HG03060 (cell line): ENCODE measurements at regions not wholly inside any gene's neighbourhood (a gene's known extent, or its start where the extent isn't known, plus 50 kb on each side); places are given as distances from the start of the nearest gene placed in this dataset.

Source experiments
- ATAC-seq: cut with Tn5 transposase; IDR thresholded peaks from one replicate; pipeline ENCODE4 v1.9.1; 2021; ENCODE audit warnings: low read depth, moderate number of reproducible peaks; ENCODE audit not compliant: unreplicated experiment

DNA sequence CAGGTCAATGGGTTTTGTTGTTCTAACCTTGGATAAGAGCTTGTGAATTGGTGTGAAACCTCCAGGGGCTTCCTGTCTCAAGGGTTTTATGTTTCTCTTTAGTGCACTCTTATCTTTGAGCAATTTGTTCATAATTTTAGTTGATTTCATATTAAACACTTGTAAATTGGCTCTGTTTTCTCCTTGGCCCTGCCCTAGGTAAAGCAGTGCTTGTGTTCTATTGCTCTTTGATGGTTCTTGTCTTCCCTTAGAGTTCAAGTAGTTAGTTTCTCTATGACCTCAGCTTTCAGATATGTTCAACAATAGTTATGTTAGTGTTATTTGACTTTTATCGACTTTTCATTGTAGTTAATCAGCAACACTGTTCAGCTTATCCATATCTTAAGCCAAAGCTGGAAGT, 566.4 kb upstream of the POT1 start:
- ATAC-seq, result no peak

DNA sequence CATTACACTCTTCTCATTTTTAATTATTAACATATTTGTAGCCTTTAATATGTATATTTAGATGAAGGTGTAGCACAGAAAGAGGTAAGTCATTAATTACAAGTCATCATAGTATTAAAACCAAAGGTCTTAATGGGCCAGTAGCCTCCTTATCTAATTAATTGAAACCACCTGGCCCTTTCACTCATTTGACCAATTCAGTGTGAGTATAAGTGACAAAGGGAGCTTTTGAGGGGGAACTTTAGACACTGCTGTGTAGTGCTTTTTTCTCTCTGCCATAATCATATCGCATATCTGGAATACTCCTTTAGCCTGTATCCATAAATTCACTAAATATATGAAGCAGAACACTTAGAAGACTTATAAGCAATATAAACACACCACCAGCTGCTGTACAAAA, 562.9 kb upstream of the POT1 start:
- ATAC-seq, result no peak

- ATAC-seq, result no peak
These were observed 561.5 kb upstream of the POT1 start for GRCh38 chr7:125491137-125491536.

DNA sequence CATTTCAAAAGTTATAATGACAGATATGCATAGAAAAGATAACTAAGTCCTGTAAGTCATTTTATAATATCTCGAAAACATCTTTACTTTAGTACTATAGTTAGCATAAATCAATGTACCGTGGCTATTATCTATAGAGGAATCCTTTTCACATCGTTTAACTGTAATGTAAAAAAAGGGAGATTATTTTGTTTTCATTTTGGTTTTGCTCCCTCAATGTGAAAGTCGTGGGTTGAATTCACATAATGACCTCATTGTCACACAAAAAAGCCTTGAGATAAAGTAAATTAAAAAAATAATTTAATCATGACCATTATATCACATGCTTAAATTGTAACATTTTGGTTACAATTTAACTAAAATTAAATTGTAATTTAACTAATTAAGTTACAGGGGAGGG, 560.5 kb upstream of the POT1 start:
- no peak for ATAC-seq

GRCh38 chr7:125485223-125485622, 555.6 kb upstream of the POT1 start:
- ATAC-seq, result no peak

DNA sequence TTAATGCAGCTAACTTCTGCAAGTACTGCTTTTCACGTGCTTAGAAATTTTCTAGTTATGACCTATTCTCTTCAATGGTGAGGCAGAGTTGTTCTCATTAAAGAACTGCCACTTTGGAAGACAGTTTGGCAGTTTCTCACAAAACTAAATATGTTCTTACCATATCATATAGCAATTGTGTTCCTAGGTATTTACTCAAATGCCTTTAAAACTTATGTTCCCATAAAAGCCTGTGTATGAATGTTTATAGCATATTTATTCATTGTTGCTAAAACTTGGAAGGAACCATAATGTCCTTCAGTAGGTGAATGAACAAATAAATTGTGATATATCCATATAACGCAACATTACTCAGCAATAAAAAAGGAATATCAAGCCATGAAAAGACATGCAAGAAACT, 555.1 kb upstream of the POT1 start:
- no peak for ATAC-seq

- ATAC-seq, result no peak
These were observed 551.7 kb upstream of the POT1 start for GRCh38 chr7:125481323-125481722.

GRCh38 chr7:125480762-125481161, 551.1 kb upstream of the POT1 start:
- ATAC-seq, result no peak

GRCh38 chr7:125468855-125469174, 539.2 kb upstream of the POT1 start:
- ATAC-seq, result no peak

GRCh38 chr7:125467996-125468854, 538.6 kb upstream of the POT1 start:
- no peak for ATAC-seq

GRCh38 chr7:125465527-125465926, 535.9 kb upstream of the POT1 start:
- no peak for ATAC-seq

DNA sequence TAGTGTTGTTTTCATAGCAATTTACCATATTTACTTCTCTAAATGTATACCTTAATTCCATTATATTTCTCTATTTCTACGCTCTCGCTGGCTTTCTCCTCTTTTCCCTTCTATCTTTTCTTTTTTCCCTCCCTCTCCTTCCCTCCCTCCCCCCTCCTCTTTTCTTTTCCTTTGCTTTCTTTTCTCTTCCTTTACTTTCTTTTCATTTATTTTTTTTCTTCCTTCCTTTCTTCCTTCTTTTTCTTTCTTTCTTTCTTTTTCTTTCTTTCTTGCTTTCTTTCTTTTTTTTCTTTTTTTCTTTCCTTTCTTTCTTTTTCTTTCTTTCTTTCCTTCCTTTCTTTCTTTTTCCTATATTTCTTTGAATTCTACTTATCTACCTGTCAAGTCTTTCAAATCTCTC, 533.0 kb upstream of the POT1 start:
- ATAC-seq, result no peak

DNA sequence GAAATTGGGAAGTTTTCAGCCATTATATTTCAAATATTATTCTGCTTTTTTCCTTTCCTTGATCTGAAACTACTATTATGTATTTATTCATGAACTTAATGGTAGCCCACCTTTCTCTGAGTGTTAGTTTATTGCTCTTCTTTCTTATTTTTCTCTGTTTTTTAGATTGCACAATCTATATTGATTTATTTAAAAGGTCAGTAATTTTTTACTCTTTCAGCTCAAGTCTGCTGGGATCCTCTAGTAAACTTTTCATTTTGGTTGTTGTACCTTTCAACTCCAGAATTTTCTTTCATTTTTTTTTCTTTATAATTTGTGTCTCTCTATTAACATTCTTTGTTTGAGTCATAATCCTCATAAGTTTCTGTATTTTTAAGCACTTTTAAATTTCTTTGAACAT, 529.4 kb upstream of the POT1 start:
- ATAC-seq, result no peak

- no peak for ATAC-seq
These were observed 521.1 kb upstream of the POT1 start for GRCh38 chr7:125450749-125451148.

DNA sequence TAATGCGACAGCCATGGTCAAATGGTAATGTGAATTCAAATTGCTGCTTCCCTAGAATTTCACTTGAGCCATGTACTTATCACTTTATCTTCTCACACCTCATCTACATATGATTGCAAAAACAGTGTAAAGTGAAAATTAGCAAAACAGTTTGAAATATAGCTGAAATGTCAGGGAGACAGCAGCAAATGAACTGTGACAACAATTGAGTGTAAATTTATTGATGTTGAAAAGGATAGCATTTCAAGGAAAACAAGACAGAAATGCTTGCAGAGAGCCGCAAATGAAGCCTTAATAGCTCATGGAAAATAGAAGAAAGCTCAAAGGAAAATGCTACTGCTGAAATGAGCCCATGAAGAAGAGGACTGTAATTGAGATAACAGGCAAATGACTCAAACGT, 516.2 kb upstream of the POT1 start:
- ATAC-seq, result no peak

DNA sequence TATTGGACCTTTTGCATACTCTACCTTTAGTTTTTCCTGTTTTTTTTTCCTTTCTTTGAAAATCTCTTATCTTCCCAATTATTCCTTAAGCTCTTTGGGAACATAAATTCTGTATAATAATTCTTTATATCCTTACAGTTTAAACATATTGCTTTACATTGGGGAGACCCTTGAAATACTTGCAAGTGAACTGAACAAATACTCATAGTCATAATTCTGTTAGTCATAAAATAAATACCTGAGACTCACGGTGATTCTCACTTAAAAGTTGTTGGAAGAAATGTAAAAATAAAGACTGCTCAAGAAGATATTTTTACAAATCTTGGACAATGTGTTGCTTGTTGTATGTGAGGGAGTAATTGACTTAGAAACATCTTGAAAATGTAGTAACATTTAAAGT, 515.2 kb upstream of the POT1 start:
- ATAC-seq, result no peak

DNA sequence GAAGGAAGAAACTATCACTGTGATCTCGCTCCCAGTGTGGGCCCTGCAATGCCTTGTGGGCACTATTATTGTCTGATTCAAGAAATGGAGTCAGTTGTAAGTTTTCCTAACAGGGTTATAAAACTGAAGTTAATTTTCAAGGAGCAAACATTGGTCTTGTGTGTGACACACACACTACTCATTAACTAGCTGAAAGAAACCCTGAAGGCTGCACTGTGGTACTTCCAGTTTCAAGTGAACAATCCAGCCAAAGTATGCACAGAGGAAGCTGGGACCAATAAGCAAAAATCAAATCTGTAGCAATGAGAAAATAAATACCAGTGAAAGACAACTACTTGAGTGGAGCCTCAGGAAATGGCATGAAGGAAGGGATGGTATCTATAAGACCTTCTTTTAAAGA, 506.6 kb upstream of the POT1 start:
- ATAC-seq, result no peak

DNA sequence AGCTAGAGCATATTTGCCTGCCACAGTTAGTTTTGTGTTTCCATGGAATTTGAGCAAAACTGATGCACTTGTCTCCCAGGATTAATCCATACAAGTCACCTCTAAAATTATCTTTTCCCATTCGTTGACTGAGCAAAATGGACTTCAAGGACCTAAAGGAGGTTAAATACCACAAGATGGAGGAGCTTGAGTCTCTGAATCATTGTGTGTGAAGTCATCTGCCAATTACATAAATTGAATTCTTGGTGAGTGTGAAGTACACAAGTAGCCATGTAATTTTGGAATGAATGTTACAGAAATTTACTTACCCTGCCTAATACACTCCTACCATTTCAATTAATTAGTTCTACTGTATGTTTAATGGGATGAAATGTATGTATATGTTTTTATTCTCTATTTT, 501.7 kb upstream of the POT1 start:
- no peak for ATAC-seq

DNA sequence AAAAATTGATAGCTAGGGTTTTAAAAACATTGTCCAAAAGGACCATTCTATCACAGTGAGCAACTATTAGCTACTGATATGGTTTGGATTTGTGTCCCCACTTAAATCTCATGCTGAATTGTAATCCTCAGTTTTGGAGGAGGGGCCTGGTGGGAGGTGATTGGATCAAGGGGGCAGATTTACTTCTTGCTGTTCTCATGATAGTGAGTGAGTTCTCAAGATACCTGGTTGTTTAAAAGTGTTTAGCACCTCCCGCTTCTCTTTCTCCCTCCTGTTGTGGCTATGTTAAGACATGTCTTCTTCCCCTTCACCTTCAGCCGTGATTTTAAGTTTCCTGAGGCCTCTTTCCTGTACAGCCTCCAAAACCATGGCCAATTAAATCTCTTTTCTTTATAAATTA, 500.4 kb upstream of the POT1 start:
- no peak for ATAC-seq

- ATAC-seq, result no peak
These were observed 498.1 kb upstream of the POT1 start for GRCh38 chr7:125427676-125428075.

DNA sequence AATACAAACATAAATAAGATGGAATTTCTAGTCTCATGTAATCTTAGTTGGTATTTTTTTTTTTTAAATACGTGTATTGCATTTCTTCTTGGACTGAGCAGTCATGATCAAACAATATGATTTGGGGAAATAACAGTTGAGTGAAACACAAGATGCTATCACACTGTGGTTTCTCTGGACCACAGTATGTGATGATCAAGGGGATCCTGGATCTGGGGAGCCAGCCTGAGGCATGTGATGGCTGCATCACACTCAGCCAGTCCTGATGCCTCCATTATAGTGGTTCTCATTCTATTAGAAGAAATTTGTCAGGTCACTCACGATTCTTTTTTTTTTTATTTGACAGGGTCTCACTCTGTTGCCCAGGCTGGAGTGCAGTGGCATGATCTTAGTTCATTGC, 495.9 kb upstream of the POT1 start:
- no peak for ATAC-seq

DNA sequence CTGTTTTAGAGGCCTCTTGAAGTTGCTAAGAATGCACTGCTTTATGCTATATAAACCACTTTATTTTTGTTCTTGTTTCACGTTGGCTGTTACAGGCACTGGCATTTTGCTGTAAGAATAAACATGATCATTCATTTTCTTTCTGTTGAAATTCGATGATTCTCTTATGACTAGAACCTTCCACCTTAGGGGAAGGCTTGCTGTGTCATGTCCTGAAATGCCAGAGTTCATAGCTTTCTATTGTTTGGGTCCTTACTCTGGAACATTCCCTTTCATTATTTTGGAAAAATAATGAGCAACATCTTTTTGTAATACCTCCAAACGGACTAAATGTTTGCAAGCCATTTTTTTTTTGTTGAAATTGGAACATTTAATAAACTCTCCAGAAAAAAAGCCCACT, 495.1 kb upstream of the POT1 start:
- ATAC-seq, result no peak
